HEK293T (cell line): ENCODE measurements at regions not wholly inside any gene's neighbourhood (a gene's known extent, or its start where the extent isn't known, plus 50 kb on each side); places are given as distances from the start of the nearest gene placed in this dataset.

Source experiments
- CTCF ChIA-PET: fragments of 350-600 bp; formaldehyde crosslinking; extraction: SDS; loops from one replicate; lab custom pipeline; 2021; ENCODE audit warnings: antibody characterized with exemption, inconsistent platforms; lab: Yijun Ruan, JAX
- POLR2A ChIA-PET: fragments of 350-600 bp; formaldehyde crosslinking; extraction: SDS; loops from one replicate; lab custom pipeline; 2020; ENCODE audit warnings: antibody characterized with exemption, inconsistent platforms; lab: Yijun Ruan, JAX
- DNase-seq: peaks from one replicate; pipeline ENCODE4 v3.0.0; 2012; ENCODE audit warnings: mixed read lengths; ENCODE audit errors: extremely low spot score
- ARNT ChIP-seq: fragments of 450-650 bp; IDR thresholded peaks from 2 replicates; pipeline ENCODE4 v1.6.1; 2017; ENCODE audit warnings: mild to moderate bottlenecking
- BHLHE40 ChIP-seq: fragments of 450-650 bp; IDR thresholded peaks from 2 replicates; pipeline ENCODE4 v1.6.1; 2016; ENCODE audit warnings: mild to moderate bottlenecking, moderate library complexity, borderline replicate concordance
- CTBP1 ChIP-seq: fragments of 450-650 bp; IDR thresholded peaks from 2 replicates; pipeline ENCODE4 v1.6.1; 2016; ENCODE audit warnings: borderline replicate concordance
- ELF4 ChIP-seq: fragments of 450-650 bp; IDR thresholded peaks from 2 replicates; pipeline ENCODE4 v1.6.1; 2017; ENCODE audit warnings: antibody characterized with exemption
- FOXA1 ChIP-seq: fragments of 450-650 bp; IDR thresholded peaks from 2 replicates; pipeline ENCODE4 v1.6.1; 2016; ENCODE audit warnings: mild to moderate bottlenecking
- FOXK2 ChIP-seq: fragments of 450-650 bp; IDR thresholded peaks from 2 replicates; pipeline ENCODE4 v1.6.1; 2016; ENCODE audit warnings: mild to moderate bottlenecking
- FOXM1 ChIP-seq: fragments of 450-650 bp; IDR thresholded peaks from 2 replicates; pipeline ENCODE4 v1.6.1; 2017; ENCODE audit warnings: mild to moderate bottlenecking, borderline replicate concordance
- HDGF ChIP-seq: fragments of 450-650 bp; IDR thresholded peaks from 2 replicates; pipeline ENCODE4 v1.6.1; 2017; ENCODE audit warnings: antibody characterized with exemption, borderline replicate concordance
- L3MBTL2 ChIP-seq: fragments of 450-650 bp; conservative IDR thresholded peaks from 2 replicates; pipeline ENCODE4 v1.6.1; 2016; ENCODE audit warnings: mild to moderate bottlenecking
- LEF1 ChIP-seq: fragments of 450-650 bp; IDR thresholded peaks from 2 replicates; pipeline ENCODE4 v1.6.1; 2017; ENCODE audit warnings: mild to moderate bottlenecking, borderline replicate concordance
- NFRKB ChIP-seq: fragments of 450-650 bp; IDR thresholded peaks from 2 replicates; pipeline ENCODE4 v1.6.1; 2016; ENCODE audit warnings: mild to moderate bottlenecking, moderate library complexity
- SP1 ChIP-seq: fragments of 450-650 bp; IDR thresholded peaks from 2 replicates; pipeline ENCODE4 v1.6.1; 2017
- SUZ12 ChIP-seq: fragments of 450-650 bp; IDR thresholded peaks from 2 replicates; pipeline ENCODE4 v1.6.1; 2016; ENCODE audit warnings: mild to moderate bottlenecking
- TARDBP ChIP-seq: fragments of 450-650 bp; IDR thresholded peaks from 2 replicates; pipeline ENCODE4 v1.6.1; 2016
- ZNF384 ChIP-seq: fragments of 450-650 bp; IDR thresholded peaks from 2 replicates; pipeline ENCODE4 v1.6.1; 2016
- TF ChIP-seq, protein P1 (sequence below): fragments of 450-650 bp; IDR thresholded peaks from 2 replicates; pipeline ENCODE4 v1.6.1; 2016

DNA sequence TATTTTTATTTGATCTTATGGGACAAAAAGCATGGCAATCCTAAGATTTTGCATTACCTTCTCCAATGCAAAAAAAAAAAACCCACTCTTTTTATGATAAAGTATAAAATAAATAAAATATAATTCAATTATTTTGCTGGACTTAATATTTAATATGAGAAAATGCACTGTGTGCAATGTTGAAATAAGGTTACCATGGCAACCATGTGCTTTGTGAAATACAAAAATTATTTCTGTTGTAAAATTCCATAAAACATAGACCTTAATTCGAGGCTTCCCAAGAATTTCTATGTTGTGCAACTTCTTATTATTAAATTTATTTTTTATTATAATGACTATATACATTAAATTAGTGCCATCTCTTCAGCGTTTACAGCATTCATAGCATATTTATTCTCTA lies 989.5 kb downstream of the MRPL39 start:
- DNase-seq: no peak
- POLR2A ChIA-PET: no interaction called here
- no peak for TF ChIP-seq FOXM1
- TF ChIP-seq TARDBP: no peak
- no peak for TF ChIP-seq NFRKB
- TF ChIP-seq BHLHE40: no peak
- TF ChIP-seq FOXK2: no peak
- no peak for TF ChIP-seq FOXA1
- TF ChIP-seq LEF1: no peak
- TF ChIP-seq ELF4: no peak
- no peak for TF ChIP-seq CTBP1
- no peak for TF ChIP-seq ZNF384
- TF ChIP-seq ARNT: no peak
- TF ChIP-seq, protein P1, sequence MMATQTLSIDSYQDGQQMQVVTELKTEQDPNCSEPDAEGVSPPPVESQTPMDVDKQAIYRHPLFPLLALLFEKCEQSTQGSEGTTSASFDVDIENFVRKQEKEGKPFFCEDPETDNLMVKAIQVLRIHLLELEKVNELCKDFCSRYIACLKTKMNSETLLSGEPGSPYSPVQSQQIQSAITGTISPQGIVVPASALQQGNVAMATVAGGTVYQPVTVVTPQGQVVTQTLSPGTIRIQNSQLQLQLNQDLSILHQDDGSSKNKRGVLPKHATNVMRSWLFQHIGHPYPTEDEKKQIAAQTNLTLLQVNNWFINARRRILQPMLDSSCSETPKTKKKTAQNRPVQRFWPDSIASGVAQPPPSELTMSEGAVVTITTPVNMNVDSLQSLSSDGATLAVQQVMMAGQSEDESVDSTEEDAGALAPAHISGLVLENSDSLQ: no peak
- no peak for TF ChIP-seq L3MBTL2
- no peak for TF ChIP-seq HDGF
- no peak for TF ChIP-seq SUZ12
- TF ChIP-seq SP1: no peak
- CTCF ChIA-PET: no interaction called here

DNA sequence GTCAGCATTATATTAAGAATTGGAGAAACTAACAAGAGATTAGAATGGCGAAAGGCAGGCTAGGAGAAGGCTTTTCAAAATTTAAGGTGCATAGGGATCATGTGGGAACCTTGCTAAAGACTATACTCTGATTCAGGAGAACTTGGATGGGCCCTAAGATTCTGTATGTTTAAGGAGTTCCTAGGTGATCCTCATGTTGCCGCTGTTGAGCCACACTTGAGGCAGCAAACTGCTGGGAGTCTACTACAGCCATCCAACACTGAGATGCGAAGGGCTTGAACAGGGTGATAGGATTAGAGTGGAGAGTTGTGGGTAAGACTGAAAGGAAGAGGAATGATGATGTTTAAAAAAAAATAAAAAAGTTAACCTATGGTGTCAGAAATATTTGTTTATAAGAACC lies 1013.2 kb downstream of the MRPL39 start:
- no peak for TF ChIP-seq L3MBTL2
- no peak for DNase-seq
- ChIA-PET CTCF (no interaction called here), POLR2A (no interaction called here)

DNA sequence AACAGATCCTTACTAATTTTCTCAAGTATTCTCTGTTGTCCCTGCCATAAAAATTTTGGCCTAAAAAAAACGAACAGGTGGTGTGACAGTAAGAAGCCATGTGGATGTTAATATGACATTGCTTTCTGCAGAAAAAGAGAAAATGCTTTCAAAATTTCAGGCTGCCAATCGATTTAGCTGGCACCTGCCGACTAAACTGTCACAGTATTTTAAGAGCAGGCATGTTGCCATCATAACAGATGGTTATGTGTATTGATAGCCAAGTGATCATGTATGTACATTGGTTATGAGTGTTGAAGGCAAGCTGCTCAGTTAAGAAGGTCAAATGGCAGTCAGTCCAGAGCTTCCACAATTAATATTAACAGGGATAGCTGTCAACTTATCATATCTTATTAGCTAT lies 1017.0 kb downstream of the MRPL39 start:
- ChIA-PET POLR2A (no interaction called here), CTCF (no interaction called here)
- DNase-seq: no peak
- TF ChIP-seq BHLHE40 (no peak), NFRKB (no peak), TARDBP (no peak), SP1 (no peak), SUZ12 (no peak), FOXM1 (no peak), LEF1 (no peak), ELF4 (no peak), CTBP1 (no peak), ARNT (no peak), FOXK2 (no peak), L3MBTL2 (no peak), ZNF384 (no peak), HDGF (no peak), FOXA1 (no peak)
- TF ChIP-seq, protein P1: no peak

DNA sequence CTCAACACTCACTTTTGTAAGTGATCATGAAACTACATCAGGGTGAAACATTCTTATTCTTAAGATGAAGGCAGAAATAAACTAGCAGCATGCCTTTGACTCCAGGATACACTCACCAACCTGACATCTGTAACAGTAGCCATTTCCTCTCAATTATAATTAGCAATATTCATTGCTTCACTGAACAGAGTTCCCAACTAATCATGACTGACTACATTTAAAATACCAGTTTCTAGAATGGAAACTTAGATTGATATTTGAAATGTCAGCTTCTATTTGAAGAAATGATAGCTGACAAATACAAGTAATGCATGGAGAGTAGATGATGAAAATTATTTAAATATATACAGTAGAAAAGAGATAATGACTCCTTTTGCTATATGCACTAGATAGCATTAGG lies 1023.8 kb downstream of the MRPL39 start:
- no peak for DNase-seq
- POLR2A ChIA-PET: no interaction called here
- TF ChIP-seq NFRKB (no peak), FOXA1 (no peak), FOXK2 (no peak), CTBP1 (no peak), ARNT (no peak)
- CTCF ChIA-PET: no interaction called here

DNA sequence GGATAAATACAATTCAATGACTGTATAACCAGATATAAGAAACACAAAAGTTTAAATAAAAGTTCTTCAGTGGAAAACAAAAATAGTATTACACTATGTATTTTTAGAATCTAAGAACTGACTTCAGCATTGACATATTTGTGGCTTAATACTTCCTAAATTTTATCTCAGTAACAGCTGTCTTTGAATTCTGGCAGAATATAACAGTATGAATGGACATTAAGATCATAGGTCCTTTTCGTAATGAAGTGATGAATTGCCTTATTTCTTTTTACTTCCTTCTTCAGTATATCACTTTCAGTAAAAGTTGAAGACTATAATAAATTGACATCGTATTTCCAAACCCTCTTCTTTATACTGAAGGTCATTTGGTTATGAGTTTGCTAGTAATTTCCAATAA lies 1030.0 kb downstream of the MRPL39 start:
- ChIA-PET POLR2A (no interaction called here), CTCF (no interaction called here)
- TF ChIP-seq CTBP1 (no peak), SUZ12 (no peak), BHLHE40 (no peak), ELF4 (no peak), SP1 (no peak), LEF1 (no peak), TARDBP (no peak), ARNT (no peak), L3MBTL2 (no peak), FOXM1 (no peak), ZNF384 (no peak), NFRKB (no peak), FOXK2 (no peak), HDGF (no peak), FOXA1 (no peak)
- TF ChIP-seq, protein P1: no peak
- no peak for DNase-seq

DNA sequence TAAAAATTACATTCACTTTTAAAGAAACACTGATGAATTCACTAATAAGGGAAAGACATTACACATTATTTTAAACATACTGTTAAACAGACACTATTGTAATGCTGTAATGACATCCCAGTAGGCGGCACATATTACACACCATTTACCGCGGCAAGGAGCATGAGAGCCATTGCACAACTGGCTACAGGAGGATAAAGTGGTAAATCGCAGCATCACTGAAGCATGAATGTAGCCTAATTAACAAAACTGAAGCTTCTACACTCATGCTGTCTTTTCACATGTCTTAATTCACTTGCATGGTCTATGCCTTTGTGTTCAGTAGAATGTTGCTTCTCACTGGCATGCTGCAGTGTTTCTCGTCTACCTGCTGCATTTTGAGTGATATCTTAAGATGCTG lies 1046.0 kb downstream of the MRPL39 start:
- no peak for TF ChIP-seq LEF1
- TF ChIP-seq HDGF: no peak
- TF ChIP-seq SUZ12: no peak
- TF ChIP-seq BHLHE40: no peak
- no peak for TF ChIP-seq CTBP1
- TF ChIP-seq L3MBTL2: no peak
- TF ChIP-seq, protein P1: no peak
- TF ChIP-seq ARNT: no peak
- TF ChIP-seq NFRKB: no peak
- no peak for TF ChIP-seq TARDBP
- ChIA-PET POLR2A (no interaction called here), CTCF (no interaction called here)
- no peak for DNase-seq
